PC-3 (cell line): ENCODE measurements at regions not wholly inside any gene's neighbourhood (a gene's known extent, or its start where the extent isn't known, plus 50 kb on each side); places are given as distances from the start of the nearest gene placed in this dataset.

ENCODE experiments used
- ATAC-seq: fragments of 200-7000 bp; cut with Tn5 transposase; 2 replicates; pipeline ENCODE4 v1.9.1; 2020; ENCODE audit warnings: mild to moderate bottlenecking, moderate library complexity
- BruUV-seq: library from RNA; stranded (reverse); fragments of 400-500 nt; replicated peaks from 2 replicates; lab custom pipeline; 2021; lab: Mats Ljungman, UMichigan
- CTCF ChIA-PET: fragments of 300-600 bp; sonication (Branson Sonifier 250); formaldehyde crosslinking; loops from one replicate; lab custom pipeline; 2022; ENCODE audit warnings: antibody characterized with exemption; lab: Charles Lee
- POLR2A ChIA-PET: fragments of 300-600 bp; sonication (Branson Sonifier 250); formaldehyde crosslinking; loops from one replicate; lab custom pipeline; 2022; ENCODE audit warnings: antibody characterized with exemption; ENCODE audit not compliant: unreplicated experiment; lab: Charles Lee
- DNase-seq: peaks from one replicate; pipeline ENCODE4 v3.0.0-alpha.2; 2015
- H2AFZ ChIP-seq: fragments of 300-600 bp; sonication (generic); 2 replicates; pipeline ENCODE4 v1.6.0; 2016; ENCODE audit warnings: antibody characterized with exemption, low read length
- H3F3A ChIP-seq: fragments of 300-600 bp; sonication (generic); one replicate; pipeline ENCODE4 v1.6.0; 2017; ENCODE audit warnings: antibody characterized with exemption, low read length, control low read depth, mild to moderate bottlenecking; ENCODE audit not compliant: unreplicated experiment
- H3K27ac ChIP-seq: fragments of 300-600 bp; sonication (generic); 2 replicates; pipeline ENCODE4 v1.5.1; 2016; ENCODE audit warnings: mild to moderate bottlenecking, low read length
- H3K27me3 ChIP-seq: fragments of 300-600 bp; sonication (generic); 2 replicates; pipeline ENCODE4 v1.6.1; 2016; ENCODE audit warnings: low read length, mixed read lengths
- H3K36me3 ChIP-seq: fragments of 300-600 bp; sonication (generic); 2 replicates; pipeline ENCODE4 v1.6.1; 2016; ENCODE audit warnings: low read depth, mixed run types, low read length, mixed read lengths
- H3K4me1 ChIP-seq: fragments of 300-600 bp; sonication (generic); 2 replicates; pipeline ENCODE4 v1.5.1; 2016; ENCODE audit warnings: low read length; ENCODE audit not compliant: insufficient read depth
- H3K4me2 ChIP-seq: fragments of 300-600 bp; sonication (generic); 2 replicates; pipeline ENCODE4 v1.6.0; 2016; ENCODE audit warnings: low read length
- H3K4me3 ChIP-seq: fragments of 300-600 bp; sonication (generic); 2 replicates; pipeline ENCODE4 v1.5.1; 2016; ENCODE audit warnings: mild to moderate bottlenecking, low read length, mixed read lengths
- H3K79me2 ChIP-seq: fragments of 300-600 bp; sonication (generic); 2 replicates; pipeline ENCODE4 v1.6.1; 2017; ENCODE audit warnings: low read length, mixed read lengths
- H3K9ac ChIP-seq: fragments of 300-600 bp; sonication (generic); 2 replicates; pipeline ENCODE4 v1.6.0; 2016; ENCODE audit warnings: mild to moderate bottlenecking, low read length
- H3K9me2 ChIP-seq: fragments of 300-600 bp; sonication (generic); replicated peaks from 2 replicates; pipeline ENCODE4 v1.6.1; 2016; ENCODE audit warnings: mixed run types, low read length, mixed read lengths
- H3K9me3 ChIP-seq: fragments of 300-600 bp; sonication (generic); 2 replicates; pipeline ENCODE4 v1.6.1; 2016; ENCODE audit warnings: low read length, mixed read lengths
- H4K20me1 ChIP-seq: fragments of 300-600 bp; sonication (generic); 2 replicates; pipeline ENCODE4 v1.6.1; 2016; ENCODE audit warnings: low read length, mixed read lengths
- CTCF ChIP-seq: fragments of 300-600 bp; sonication (generic); conservative IDR thresholded peaks from 2 replicates; pipeline ENCODE4 v1.5.1; 2017; ENCODE audit warnings: antibody characterized with exemption, low read depth, mild to moderate bottlenecking, low read length
- EZH2 ChIP-seq: fragments of 300-600 bp; sonication (generic); IDR thresholded peaks from one replicate; pipeline ENCODE4 v1.6.1; 2017; ENCODE audit warnings: antibody characterized with exemption, mild to moderate bottlenecking, low read length; ENCODE audit not compliant: unreplicated experiment
- EZH2phosphoT487 ChIP-seq: fragments of 300-600 bp; sonication (generic); IDR thresholded peaks from 2 replicates; pipeline ENCODE4 v1.6.1; 2018; ENCODE audit warnings: mild to moderate bottlenecking, antibody characterized with exemption, low read length, borderline replicate concordance
- intact Hi-C: fragments of 100-400 bp; cut with micrococcal nuclease; formaldehyde crosslinking; loops from 2 replicates; pipeline ENCODE4 v1.9.0; 2023

GRCh38 chr1:4173731-4174130 lies 273.7 kb upstream of the C1orf174 start:
- Histone ChIP-seq H3K79me2 (no peaks in the 10 kb centered on the region), H4K20me1 (no peaks in the 10 kb centered on the region), H3K27ac (no peak overlapping the region), H3F3A (no peaks in the 10 kb centered on the region), H3K4me2 (no peak overlapping the region), H3K36me3 (no peaks in the 10 kb centered on the region), H3K4me1 (no peaks in the 10 kb centered on the region), H3K27me3 (peaks cover 66% of the 10 kb centered on the region), H3K9me3 (no peaks in the 10 kb centered on the region), H2AFZ (no peak overlapping the region), H3K4me3 (no peak overlapping the region), H3K9me2 (no peaks in the 10 kb centered on the region), H3K9ac (no peak overlapping the region)
- no peak for TF ChIP-seq EZH2
- no peak for TF ChIP-seq CTCF
- TF ChIP-seq EZH2phosphoT487: no peak
- ChIA-PET CTCF (no interaction called here), POLR2A (no interaction called here)
- intact Hi-C loops: no loop called here
- no TSS peak for BruUV-seq
- ATAC-seq (no peak), DNase-seq (no peak)

DNA sequence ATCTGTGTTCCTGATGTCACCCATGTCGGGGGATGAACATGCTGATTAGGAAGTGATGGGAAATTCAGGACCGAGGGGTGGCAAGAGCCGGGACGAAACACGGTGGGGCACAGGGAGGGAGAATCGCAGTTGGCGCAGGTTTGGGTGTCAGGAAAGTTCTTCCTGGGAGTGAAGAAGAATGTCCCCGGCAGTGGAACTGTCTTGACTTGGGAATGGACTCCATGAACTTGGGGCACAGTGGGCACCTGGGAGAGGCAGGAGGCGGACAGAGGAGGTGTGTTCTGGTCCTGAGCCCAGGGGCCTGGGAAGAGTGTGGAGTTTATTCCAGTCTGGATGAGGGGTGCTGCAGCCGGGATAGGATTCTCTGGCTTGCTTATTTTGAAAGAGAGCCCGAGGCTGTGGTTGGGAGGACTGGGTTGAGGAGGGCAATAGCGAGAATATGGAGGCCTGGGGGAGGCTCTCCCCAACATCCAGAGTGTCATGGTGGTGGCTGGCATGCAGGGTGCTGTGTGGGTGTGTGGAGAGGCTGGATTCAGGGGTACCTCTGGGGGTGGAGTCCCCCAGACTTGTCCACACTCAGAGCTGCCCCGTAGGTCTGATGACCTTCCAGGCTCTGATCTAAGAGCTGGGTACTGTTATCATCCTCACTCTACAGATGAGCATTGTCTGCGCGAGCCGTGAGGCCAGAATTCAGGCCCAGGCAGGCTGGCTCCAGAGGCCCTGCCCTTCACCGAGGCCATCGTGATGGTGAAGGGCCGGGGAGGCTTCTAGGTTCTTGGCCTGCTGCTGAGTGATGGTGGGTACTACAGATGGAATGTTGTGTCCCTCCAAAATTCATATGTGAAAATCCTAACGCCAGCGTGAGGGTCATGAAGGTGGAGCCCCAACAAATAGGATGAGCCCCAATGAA lies 274.5 kb upstream of the C1orf174 start:
- peaks cover 66% of the 10 kb centered on the region for H3K27me3 ChIP-seq
- no peak overlapping the region for H3K4me2 ChIP-seq
- H3F3A ChIP-seq: no peaks in the 10 kb centered on the region
- ATAC-seq (no peak), DNase-seq (no peak)
- BruUV-seq: no TSS peak
- no peak overlapping the region for H3K27ac ChIP-seq
- H3K9ac ChIP-seq: no peak overlapping the region
- H4K20me1 ChIP-seq: no peaks in the 10 kb centered on the region
- ChIA-PET CTCF (no interaction called here), POLR2A (no interaction called here)
- H3K4me1 ChIP-seq: no peaks in the 10 kb centered on the region
- no peaks in the 10 kb centered on the region for H3K9me3 ChIP-seq
- TF ChIP-seq EZH2 (no peak), EZH2phosphoT487 (no peak), CTCF (no peak)
- no peak overlapping the region for H3K4me3 ChIP-seq
- no peaks in the 10 kb centered on the region for H3K79me2 ChIP-seq
- H3K9me2 ChIP-seq: no peaks in the 10 kb centered on the region
- H2AFZ ChIP-seq: no peak overlapping the region
- no peaks in the 10 kb centered on the region for H3K36me3 ChIP-seq
- intact Hi-C loops: no loop called here
